ENCODE measurements at regions not wholly inside any gene's neighbourhood (a gene's known extent, or its start where the extent isn't known, plus 50 kb on each side); places are given as distances from the start of the nearest gene placed in this dataset.

DNA sequence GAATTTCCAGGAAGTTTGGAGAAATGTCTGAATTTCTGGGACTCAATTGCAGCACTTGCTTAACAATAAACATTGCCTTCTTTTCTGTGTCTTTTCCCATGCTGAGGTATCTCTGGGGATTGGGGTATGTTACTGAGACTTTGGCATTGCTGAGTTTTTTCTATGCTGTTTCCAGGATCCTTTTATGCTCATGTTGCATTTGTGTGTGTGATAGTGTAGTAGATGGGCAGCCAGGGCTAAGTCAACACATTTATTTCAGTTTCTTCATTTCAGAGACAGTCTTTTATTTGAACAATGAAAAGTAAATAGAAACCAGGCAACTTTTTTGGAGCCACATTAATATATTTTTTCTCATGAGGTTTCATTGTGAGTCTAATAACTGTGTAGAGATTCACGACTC, 1160.3 kb upstream of the TMEM132C start:
- TF ChIP-seq, protein P1, sequence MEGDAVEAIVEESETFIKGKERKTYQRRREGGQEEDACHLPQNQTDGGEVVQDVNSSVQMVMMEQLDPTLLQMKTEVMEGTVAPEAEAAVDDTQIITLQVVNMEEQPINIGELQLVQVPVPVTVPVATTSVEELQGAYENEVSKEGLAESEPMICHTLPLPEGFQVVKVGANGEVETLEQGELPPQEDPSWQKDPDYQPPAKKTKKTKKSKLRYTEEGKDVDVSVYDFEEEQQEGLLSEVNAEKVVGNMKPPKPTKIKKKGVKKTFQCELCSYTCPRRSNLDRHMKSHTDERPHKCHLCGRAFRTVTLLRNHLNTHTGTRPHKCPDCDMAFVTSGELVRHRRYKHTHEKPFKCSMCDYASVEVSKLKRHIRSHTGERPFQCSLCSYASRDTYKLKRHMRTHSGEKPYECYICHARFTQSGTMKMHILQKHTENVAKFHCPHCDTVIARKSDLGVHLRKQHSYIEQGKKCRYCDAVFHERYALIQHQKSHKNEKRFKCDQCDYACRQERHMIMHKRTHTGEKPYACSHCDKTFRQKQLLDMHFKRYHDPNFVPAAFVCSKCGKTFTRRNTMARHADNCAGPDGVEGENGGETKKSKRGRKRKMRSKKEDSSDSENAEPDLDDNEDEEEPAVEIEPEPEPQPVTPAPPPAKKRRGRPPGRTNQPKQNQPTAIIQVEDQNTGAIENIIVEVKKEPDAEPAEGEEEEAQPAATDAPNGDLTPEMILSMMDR (IDR thresholded peaks at IDR 0.05): no peak
- TF ChIP-seq POLR2A (IDR thresholded peaks at IDR 0.05): no peak
